Middle frontal gyrus (tissue), 1 donor: ENCODE measurements at regions not wholly inside any gene's neighbourhood (a gene's known extent, or its start where the extent isn't known, plus 50 kb on each side); places are given as distances from the start of the nearest gene placed in this dataset.

Experiments used
- DNase-seq: peaks from one replicate; pipeline ENCODE4 v3.0.0-alpha.2; 2015; ENCODE audit warnings: low spot score; ENCODE audit errors: extremely low spot score

DNA sequence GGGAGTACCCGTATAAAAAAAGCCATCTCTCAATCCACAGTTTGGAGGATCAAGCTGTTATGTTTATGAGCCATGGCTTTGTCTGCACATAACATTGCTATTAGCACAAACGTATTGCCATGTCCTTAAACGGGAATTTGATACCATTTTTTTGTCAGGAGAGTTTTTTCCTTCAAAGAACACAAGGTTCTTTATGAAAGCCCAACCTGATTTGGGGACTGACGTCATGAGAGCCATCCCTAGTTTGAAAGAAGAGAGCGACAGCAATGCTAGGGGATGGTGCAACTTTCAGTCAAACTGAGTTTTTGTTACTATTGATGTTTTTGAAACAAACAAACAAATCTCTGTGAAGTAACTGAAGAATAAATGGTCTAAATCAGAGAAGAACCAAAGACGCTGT, 376.6 kb downstream of the EIPR1 start:
- no peak for DNase-seq

DNA sequence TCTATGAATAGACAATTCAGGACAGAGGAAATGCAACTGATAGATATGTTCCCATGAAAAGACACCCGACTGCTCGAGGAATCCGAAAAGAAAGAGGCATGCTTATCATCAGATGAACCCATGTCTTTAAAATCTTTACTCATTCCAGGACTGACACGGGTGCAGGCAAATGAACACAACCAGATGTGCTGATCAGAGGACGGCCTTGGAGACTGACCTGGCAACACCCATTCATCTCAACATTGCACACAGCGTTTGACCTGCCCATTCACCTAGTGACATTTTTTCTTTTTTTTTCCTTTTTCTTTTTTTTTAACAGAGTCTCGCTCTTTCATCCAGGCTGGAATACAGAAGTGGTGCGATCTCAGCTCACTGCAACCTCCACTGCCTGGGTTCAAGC, 377.5 kb downstream of the EIPR1 start:
- DNase-seq: no peak

DNA sequence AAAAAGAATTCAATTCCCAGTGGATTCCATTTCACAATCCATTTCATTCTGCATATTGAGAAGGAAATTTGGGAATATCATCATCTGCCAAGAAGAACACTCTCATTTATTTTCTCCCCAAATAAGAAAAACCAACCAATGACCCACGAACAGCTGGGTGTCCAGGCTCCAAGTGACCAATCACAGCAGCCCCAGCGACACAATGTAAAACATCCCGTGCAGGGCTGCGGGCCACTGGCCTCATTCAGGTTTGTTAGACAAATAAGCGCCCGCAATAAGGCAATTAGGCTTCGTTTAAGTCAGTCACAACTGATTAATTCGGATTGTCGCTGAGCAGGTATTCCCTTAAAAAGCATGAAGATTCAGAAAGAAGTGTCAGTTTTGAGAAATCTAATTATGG, 378.6 kb downstream of the EIPR1 start:
- DNase-seq: no peak

DNA sequence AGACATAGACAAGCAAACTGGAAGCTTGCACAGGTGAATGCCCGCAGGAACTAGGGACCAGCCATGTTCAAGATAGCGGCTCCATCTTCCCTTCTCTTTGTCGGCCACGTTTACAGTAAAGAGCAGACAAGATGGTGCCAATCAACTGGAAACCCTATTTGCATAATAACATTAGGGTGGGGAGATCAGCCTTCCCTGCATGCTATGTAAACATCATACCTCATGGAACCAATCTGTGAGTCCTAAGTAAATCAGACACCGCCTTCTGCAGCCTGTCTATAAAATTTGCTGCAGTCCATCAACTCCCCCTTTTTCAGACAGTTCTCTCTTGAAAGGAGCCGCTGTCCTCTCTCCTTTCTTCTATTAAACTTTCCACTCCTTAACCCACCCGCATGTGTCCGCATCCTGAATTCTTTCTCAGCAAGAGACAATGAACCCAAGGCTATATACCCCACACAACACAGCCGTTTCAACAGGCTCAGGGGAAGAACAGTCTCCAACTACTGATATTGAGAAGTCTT, 384.4 kb downstream of the EIPR1 start:
- DNase-seq: no peak

DNA sequence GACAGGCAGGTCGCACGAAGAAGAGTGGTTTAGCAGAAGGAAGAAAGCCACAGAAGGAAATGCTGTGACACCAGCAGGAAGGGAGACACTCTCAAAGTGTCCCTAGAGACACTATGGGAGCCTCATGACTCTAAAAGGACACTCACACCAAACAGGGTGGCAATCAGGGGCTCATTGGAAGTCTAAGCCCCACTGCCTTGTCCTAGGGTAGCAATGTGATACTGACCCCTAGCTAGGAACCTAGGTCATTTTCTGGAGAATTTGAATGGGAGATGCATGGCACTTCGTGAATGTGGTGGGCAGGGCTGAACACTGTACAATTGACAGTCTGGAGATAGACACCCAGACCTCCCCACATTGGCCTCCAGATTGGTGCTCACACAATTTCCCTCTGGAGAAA, 385.0 kb downstream of the EIPR1 start:
- DNase-seq: no peak

DNA sequence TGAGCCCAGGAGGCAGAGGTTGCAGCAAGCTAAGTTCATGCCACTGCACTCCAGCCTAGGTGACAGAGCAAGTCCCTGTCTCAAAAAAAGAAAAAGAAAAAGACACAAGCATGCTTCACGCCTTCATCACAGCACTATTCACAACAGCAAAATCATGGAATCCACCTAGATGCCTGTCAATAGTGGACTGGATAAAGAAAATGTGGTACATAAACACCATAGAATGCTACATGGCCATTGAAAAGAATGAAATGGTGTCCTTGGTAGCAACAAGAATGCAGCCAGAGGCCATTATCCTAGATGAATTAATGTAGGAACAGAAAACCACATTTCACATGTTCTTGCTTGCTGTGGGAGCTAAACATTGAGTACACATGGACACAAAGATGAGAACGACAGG, 392.6 kb downstream of the EIPR1 start:
- no peak for DNase-seq

DNA sequence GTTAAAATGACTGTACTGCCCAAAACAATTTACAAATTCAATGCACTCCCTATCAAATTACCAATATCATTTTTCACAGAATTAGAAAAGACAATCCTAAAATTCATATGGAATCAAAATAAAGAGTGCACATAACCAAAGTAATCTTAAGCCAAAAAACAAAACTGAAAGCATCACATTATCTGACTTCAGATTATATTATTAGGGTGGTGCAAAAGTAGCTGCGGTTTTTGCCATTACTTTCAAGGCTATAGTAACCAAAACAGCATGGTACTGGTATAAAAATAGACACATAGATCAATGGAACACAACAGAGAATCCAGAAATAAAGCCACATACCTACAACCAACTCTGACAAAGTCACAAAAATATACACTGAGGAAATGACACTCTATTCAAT, 396.6 kb downstream of the EIPR1 start:
- DNase-seq: no peak

DNA sequence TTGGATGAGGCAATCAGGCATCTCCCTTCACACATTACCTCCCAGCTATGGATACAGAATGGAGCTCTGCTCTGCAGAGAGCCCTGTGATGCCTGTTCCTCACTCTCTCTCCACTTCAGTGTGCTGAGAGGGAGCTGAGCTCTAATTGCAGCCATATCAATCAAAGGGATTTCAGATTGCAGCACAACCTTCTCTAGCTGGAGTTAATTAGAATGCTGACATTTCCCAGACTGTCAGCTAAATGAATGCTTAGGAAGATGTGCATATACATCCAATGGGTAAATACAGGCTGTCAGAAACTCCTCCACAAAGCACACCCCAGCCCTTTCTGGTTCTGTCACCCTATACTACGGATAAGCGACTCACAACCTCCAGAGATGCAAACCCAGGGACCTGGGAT, 402.6 kb downstream of the EIPR1 start:
- no peak for DNase-seq

DNA sequence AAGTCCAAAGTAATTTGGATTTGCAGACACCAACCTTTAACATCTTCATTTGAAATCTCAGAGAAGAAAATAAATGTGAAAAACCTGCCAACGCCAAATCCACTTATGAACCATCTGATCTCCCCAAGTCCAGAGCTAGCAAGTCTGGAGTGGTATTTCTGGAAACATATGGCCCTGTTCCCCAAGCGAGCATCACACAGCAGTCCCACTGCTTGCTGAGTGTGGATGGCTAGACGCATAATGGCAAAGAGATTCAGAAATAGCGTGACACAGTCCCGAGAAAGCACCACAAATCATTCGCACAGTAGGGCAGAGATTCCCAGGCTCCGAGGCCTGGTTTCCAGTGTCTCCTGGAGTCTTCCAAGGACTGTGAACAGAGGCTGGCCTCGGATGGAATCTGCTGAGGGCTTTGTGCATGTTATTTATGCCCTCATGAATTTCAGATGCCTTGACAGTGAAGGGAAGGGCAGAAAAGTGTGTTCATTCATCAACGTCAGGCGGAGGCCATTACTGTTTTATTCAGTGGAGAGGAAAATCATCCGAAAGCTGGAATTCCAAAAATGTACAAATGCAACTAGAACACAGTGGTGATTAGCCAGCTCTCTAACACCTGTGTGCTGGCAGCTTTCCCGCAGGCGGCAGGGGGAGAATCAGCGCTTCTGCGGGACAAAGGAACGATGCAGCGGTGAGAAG, 417.0 kb downstream of the EIPR1 start:
- DNase-seq: no peak

DNA sequence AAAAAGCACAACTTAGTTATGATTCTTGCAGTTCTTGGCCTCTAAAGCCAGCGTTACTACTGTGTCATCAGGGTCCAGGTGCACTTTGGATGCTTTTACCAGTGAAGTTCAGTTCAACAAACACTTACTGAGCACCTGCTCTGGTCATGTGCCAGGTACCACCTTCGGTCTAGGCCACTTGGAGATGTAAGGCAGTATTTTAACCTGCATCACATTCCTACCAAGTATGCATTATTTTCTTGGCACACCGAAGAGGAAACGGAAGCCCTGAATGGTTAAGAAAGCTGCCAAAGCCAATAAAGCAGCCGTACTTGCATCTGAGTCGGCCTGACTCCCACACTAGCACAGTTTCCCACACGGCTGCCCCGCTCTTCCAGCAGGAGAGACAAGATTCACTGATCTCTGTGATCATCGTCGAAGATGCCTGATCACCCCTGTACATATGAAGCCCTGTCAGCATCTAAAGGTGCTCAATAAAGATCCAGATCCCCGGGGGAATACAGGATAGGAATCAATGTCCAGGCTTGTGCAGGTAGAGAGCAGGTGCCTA, 427.1 kb downstream of the EIPR1 start:
- no peak for DNase-seq

DNA sequence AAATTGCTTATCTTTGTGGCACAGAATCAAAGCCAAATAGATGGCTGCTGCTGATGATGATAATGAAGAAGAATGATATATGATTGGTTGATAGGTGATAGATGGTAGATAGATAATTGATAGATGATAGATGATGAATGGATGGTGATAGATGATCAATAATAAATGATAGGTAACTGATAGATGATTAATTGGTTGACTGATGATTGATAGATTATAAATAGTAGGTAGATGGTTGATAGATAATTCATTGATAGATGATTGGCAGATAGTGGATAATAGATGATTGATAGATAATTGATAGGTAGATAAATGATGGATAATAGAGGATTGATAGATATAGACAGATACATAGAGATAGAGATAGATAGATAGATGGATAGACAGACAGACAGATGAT, 430.2 kb downstream of the EIPR1 start:
- DNase-seq: no peak

DNA sequence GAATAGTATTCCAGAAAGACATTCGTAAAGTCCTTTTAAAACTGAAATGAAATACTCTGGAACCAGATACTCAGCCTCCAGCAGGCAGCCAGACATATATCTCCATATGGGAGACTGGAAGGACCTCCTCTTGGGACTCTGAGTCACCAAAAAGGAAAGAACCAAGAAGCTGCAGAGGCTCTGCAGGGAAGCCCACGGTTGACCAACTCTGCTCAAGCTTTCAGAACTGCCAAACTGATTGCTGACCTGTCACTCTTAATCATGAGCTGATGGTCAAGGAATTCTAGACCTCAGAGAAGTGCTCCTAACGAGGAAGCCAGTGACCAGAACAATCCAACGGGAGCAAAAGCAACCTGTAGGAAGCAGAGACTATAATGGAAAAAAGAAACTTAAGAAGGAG, 434.7 kb downstream of the EIPR1 start:
- no peak for DNase-seq

DNA sequence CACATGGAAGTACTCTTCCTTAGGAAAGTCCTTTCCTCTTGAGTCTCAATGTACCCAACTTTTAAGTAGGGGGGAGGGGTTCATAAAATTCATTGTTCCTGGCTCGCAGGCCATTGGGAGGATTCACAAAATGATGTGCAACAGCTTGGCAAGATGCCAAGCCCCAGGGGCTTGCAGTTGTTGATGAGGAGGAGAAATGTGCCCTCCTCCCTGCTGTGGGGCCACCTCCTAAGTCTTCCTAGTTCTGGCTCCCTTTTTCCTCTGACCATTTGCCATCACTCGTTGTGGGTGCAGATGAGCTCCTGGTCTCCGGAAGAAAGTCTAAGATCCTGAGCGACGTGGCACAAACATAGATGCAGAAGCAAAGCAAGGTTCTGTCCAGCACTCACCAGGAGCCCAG, 435.4 kb downstream of the EIPR1 start:
- DNase-seq: no peak

DNA sequence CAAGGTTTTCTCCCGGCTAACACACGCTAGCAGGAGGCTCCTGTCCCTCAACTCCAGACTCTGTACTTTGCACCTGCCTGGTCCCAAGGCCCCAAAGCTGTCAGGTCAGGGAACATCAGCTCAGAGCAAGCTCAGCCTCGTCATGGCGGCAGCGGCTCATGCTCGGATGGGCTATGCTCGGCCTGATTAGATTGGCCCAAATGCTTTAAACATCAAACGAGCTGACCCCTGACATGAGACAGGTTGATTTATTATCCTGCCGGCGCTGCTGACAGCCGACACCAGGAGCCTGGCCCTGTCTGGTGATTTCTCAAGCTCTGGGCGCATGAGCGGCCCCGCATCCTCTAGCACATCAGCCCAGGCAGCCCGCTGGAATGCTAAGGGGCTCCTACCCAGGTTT, 436.4 kb downstream of the EIPR1 start:
- no peak for DNase-seq

DNA sequence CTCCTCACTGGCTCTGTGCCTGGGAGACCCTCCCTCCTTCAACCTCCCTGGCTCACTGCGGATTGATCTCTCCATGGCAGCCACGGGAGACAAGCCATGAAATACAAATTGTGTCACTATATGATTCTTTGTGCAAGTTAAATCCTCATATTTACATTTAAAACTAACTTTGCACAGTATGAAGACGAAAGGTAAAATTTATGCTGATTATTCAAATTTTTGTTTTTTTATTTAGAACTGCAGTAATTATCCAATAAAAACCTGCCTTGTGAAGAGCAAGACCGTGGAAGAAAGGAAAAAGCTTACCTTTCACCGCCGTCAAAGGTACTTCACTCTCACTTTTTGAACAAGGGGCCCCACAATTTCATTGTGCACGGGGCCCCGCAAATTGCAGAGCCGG, 436.9 kb downstream of the EIPR1 start:
- no peak for DNase-seq

DNA sequence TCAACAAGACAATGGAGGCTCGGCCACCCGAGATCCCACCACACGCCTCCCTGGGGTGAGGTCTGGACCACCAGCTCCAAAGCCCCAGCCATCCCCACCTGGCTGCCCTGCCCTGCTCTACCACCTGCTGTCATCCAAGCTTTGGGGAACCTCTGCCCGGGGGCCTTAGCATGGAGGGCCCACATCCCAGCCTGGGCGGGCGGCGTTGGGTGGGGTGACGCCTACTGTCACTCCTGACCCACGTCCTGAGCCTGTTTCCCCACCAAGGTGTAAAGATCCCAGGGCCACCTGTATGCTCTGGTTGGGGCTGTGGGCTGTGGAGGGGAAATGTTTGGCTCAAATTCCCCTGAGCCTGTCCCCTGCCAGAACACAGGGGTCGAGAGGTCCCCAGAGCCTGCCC, 437.6 kb downstream of the EIPR1 start:
- DNase-seq: no peak

DNA sequence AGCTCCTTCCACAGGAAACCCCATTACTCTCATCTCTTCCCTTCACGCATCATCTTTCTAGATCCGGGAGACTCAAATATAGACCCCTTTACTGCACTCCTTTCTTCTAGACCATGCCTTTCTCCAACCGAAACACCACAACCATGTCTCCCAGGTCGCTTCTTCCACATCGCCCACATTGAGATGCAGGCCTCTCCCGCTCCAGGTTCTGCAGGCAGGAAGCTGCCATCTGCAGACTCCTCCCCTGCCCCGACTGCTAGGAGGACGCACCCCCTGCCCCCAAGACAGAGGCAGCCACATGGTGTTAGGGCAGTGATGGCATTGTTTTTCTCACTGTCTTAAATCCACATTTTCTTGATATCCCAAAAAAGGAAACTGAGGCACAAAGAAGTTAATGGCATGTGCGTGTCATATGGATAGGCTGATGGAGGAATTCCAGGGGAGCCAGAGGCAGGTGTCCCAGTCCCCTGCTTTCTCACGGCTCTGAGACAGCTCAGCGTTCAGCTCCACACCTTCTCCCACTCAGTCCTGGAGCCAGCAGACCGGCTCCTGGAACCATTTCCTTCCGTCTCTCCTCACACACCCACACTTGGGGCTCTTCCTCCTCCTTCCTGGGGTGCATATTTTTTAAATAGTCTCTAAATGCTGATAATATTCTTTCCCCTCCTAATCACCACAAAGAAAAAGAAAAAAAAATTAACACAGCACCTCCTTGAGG, 438.4 kb downstream of the EIPR1 start:
- DNase-seq: no peak

DNA sequence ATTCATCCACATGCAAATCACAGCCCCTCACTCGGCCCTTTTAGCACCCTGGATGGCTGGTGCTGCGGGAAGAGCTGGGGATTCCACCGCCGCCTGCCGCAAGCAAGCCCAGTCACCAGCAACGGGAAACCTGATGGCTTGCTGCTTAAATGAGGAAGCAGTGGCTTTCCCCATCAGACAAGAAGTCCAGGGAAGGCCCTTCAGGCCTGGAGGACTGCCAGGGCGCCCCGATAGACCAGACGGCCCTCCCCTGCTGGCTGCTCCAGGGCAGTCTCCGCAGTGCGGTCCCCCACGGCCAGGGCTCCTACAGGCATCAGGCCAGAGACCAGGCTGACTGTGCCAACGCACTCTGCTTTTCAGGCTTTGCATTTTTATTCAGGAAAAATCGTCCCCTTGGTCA, 439.1 kb downstream of the EIPR1 start:
- DNase-seq: no peak

DNA sequence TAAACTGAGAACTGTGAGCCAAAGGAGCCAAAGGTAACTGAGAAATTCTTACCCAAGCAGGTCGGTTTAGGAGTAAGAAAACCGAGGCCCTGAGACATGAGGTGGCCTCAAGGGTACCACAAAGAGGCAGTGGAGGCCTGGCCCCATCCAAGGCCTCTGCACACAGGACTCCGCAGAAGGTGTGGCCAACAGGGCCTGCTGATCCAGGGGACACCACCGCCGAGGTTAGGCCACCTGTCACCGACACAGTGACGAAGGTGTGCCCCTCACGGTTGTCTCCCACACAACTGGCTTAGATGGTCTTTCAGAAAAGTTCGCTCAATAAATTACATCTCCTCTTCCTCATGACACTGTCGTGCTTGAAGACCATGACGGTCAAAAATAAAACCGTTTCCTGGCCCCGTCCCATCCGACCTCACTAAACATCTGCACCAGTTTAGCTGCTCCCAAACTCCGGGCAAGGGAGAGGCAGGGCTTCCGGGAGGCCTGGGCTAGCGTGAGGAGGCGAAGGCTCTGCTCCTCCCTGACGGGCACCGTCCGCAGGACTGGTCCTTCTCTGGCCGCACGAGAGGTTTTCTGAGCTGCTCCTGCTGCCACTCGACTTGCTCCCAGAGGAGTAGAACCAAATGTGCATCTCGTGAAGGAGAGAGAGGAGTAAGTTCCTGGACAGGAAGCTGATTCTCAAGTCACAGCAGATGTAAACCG, 442.0 kb downstream of the EIPR1 start:
- DNase-seq: no peak

DNA sequence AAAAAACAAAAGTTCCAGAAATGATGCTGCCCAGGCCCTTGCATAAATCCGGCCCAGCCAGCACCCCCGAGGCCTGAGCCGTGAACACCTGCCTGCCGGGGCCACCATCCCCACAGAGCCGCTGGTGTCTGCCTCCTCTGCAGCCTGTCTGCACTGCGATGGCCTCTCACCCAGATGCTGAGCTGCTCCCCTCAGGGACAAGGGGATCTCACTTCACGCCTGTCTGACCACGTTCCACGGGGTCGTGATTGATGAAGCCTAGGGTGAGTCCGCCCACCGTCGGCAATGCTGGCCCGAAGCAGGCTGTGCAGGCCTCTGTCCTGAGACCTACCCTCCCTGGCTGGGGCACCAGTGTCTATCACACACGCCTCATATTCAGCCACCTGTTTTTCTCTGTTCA, 444.2 kb downstream of the EIPR1 start:
- DNase-seq: no peak

DNA sequence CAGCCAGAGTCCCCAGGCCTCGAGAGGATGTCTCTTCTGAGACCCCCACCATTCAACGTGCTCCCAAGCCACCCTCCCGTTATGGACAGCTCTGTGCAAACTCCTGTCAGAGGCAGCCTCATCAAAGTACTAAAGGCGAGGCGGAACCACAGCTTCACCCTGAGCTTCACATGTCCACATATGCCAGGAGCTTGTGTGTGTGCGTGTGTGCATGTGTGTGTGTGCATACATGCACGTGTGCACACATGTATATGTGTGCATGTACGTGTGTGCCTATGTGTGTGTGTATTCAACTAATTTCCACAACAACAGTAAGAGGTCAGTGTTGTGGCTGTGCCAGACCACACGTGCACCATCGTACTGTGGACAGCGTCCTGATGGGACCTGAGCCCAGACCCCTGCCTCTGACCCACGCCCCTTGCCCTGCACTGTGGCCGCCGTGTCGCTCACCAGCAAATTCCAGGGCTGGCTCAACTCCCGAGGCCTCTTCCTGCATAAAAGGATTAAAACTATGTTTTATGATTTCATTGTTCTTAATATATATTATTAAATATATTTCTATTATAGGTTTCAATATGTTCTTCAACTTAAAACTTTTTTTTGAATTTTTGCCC, 444.8 kb downstream of the EIPR1 start:
- DNase-seq: no peak

DNA sequence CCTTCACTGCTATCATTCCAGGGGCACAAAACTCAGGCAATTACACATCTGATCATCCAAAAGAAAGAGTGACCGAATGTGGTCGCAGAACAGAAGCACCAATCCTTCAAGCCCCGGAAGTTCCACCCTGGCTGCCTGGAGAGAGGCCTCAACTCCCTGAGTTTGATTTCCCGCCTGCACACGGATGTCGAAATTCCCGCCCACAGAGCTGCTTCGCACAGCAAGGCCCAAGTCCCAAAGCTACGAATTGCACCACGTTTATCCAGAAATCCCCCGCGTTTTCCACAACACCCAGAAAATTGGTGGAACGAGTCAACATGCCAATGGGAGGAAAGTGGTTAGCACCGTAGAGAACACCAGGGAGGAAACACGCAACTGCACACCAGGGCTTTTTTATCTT, 445.4 kb downstream of the EIPR1 start:
- DNase-seq: no peak
